IMR-90 (cell line): ENCODE measurements at regions not wholly inside any gene's neighbourhood (a gene's known extent, or its start where the extent isn't known, plus 50 kb on each side); places are given as distances from the start of the nearest gene placed in this dataset.

Source experiments
- ATAC-seq: fragments of 200-7000 bp; cut with Tn5 transposase; 2 replicates; pipeline ENCODE4 v1.9.1; 2020; ENCODE audit warnings: low read depth, mild to moderate bottlenecking, moderate library complexity
- BruUV-seq: library from RNA; stranded (reverse); fragments of 400-500 nt; replicated peaks from 2 replicates; lab custom pipeline; 2021; lab: Mats Ljungman, UMichigan
- CTCF ChIA-PET: fragments of 300-600 bp; formaldehyde crosslinking; extraction: SDS; loops from one replicate; lab custom pipeline; 2021; ENCODE audit warnings: antibody characterized with exemption; lab: Yijun Ruan, JAX
- POLR2A ChIA-PET: fragments of 300-600 bp; sonication (Branson Sonifier 250); formaldehyde crosslinking; loops from one replicate; lab custom pipeline; 2022; ENCODE audit warnings: antibody characterized with exemption; ENCODE audit not compliant: unreplicated experiment; lab: Charles Lee
- DNase-seq: peaks from one replicate; pipeline ENCODE4 v3.0.0; 2013
- H2AFZ ChIP-seq: replicated peaks from 2 replicates; pipeline ENCODE3; 2013; ENCODE audit warnings: low read length, mild to moderate bottlenecking; ENCODE audit not compliant: poor library complexity
- H2AK5ac ChIP-seq: 2 replicates; pipeline ENCODE4 v1.6.1; 2013; ENCODE audit warnings: low read depth, low read length, inconsistent platforms
- H2AK9ac ChIP-seq: replicated peaks from 2 replicates; pipeline ENCODE3; 2013; ENCODE audit warnings: mild to moderate bottlenecking, low read depth, low read length, moderate library complexity; ENCODE audit not compliant: poor library complexity
- H2BK120ac ChIP-seq: 2 replicates; pipeline ENCODE4 v1.6.1; 2013; ENCODE audit warnings: low read depth, low read length, inconsistent platforms
- H2BK15ac ChIP-seq: 3 replicates; pipeline ENCODE4 v1.6.1; 2013; ENCODE audit warnings: low read depth, low read length, inconsistent platforms
- H2BK20ac ChIP-seq: 2 replicates; pipeline ENCODE4 v1.6.1; 2013; ENCODE audit warnings: low read depth, mild to moderate bottlenecking, inconsistent platforms, low read length, moderate library complexity
- H2BK5ac ChIP-seq: 2 replicates; pipeline ENCODE4 v1.6.1; 2013; ENCODE audit warnings: mild to moderate bottlenecking, low read depth, low read length, inconsistent platforms; ENCODE audit not compliant: poor library complexity, severe bottlenecking
- H3K14ac ChIP-seq: replicated peaks from 2 replicates; pipeline ENCODE4 v1.6.1; 2013; ENCODE audit warnings: low read depth, low read length, inconsistent platforms
- H3K18ac ChIP-seq: 2 replicates; pipeline ENCODE4 v1.6.1; 2013; ENCODE audit warnings: low read depth, low read length, control low read depth
- H3K23ac ChIP-seq: 2 replicates; pipeline ENCODE4 v1.6.1; 2013; ENCODE audit warnings: low read depth, low read length, inconsistent platforms
- H3K27ac ChIP-seq: 2 replicates; pipeline ENCODE4 v1.5.1; 2013; ENCODE audit warnings: mild to moderate bottlenecking, control low read depth, low read length; ENCODE audit not compliant: insufficient read depth
- H3K27me3 ChIP-seq: 2 replicates; pipeline ENCODE4 v1.6.1; 2013; ENCODE audit warnings: low read length; ENCODE audit not compliant: control insufficient read depth, insufficient read depth
- H3K36me3 ChIP-seq: 2 replicates; pipeline ENCODE4 v1.6.1; 2013; ENCODE audit warnings: low read length, mixed read lengths; ENCODE audit not compliant: control insufficient read depth, insufficient read depth
- H3K4ac ChIP-seq: 2 replicates; pipeline ENCODE4 v1.6.1; 2013; ENCODE audit warnings: low read depth, low read length, inconsistent platforms
- H3K4me1 ChIP-seq: 2 replicates; pipeline ENCODE4 v1.6.1; 2013; ENCODE audit warnings: low read length, mixed read lengths; ENCODE audit not compliant: control insufficient read depth, insufficient read depth
- H3K4me2 ChIP-seq: 2 replicates; pipeline ENCODE4 v1.6.1; 2013; ENCODE audit warnings: low read depth, mild to moderate bottlenecking, control low read depth, low read length, moderate library complexity
- H3K4me3 ChIP-seq: 2 replicates; pipeline ENCODE4 v1.5.1; 2013; ENCODE audit warnings: low read depth, mild to moderate bottlenecking, control low read depth, low read length, moderate library complexity; ENCODE audit not compliant: insufficient read depth
- H3K56ac ChIP-seq: 2 replicates; pipeline ENCODE4 v1.6.1; 2013; ENCODE audit warnings: low read length, inconsistent platforms; ENCODE audit not compliant: insufficient read depth; ENCODE audit errors: extremely low read depth
- H3K79me1 ChIP-seq, 2 experiments: 2 replicates each; pipeline ENCODE4 v1.6.1; 2013; ENCODE audit warnings: low read length in 2 of 2, inconsistent platforms in 1 of 2, low read depth in 1 of 2
- H3K9ac ChIP-seq: 2 replicates; pipeline ENCODE4 v1.6.1; 2013; ENCODE audit warnings: low read depth, low read length, control low read depth
- H3K9me1 ChIP-seq: 2 replicates; pipeline ENCODE4 v1.6.1; 2013; ENCODE audit warnings: low read length, inconsistent platforms; ENCODE audit not compliant: insufficient read depth
- H3K9me3 ChIP-seq: 2 replicates; pipeline ENCODE4 v1.6.1; 2013; ENCODE audit warnings: low read length; ENCODE audit not compliant: control insufficient read depth, insufficient read depth
- H4K20me1 ChIP-seq: 2 replicates; pipeline ENCODE4 v1.6.1; 2013; ENCODE audit warnings: low read length, inconsistent platforms; ENCODE audit not compliant: insufficient read depth
- H4K5ac ChIP-seq: 2 replicates; pipeline ENCODE4 v1.6.1; 2013; ENCODE audit warnings: mild to moderate bottlenecking, low read depth, low read length, control low read depth
- H4K8ac ChIP-seq, 2 experiments: 2 replicates each; pipeline ENCODE4 v1.6.1; 2013; ENCODE audit warnings: low read depth in 2 of 2, low read length in 2 of 2, control low read depth in 1 of 2, inconsistent platforms in 1 of 2
- H4K91ac ChIP-seq: 2 replicates; pipeline ENCODE4 v1.6.1; 2013; ENCODE audit warnings: low read depth, low read length, inconsistent platforms; ENCODE audit not compliant: insufficient read depth
- BHLHE40 ChIP-seq: fragments of 150-350 bp; IDR thresholded peaks from 2 replicates; pipeline ENCODE4 v1.6.1; 2016; ENCODE audit warnings: mild to moderate bottlenecking, low read depth, low read length
- CEBPB ChIP-seq: IDR thresholded peaks from 2 replicates; pipeline ENCODE4 v1.6.1; 2012; ENCODE audit warnings: low read depth, low read length, improper control_type of control experiment
- CHD1 ChIP-seq: IDR thresholded peaks from 2 replicates; pipeline ENCODE4 v1.6.1; 2012; ENCODE audit warnings: low read depth, low read length, improper control_type of control experiment
- ELK1 ChIP-seq: fragments of 150-350 bp; IDR thresholded peaks from 2 replicates; pipeline ENCODE4 v1.6.1; 2016; ENCODE audit warnings: low read depth, mild to moderate bottlenecking, low read length, moderate library complexity, borderline replicate concordance
- MAFK ChIP-seq: IDR thresholded peaks from 2 replicates; pipeline ENCODE4 v1.6.1; 2012; ENCODE audit warnings: low read depth, low read length, improper control_type of control experiment
- MAZ ChIP-seq: IDR thresholded peaks from 2 replicates; pipeline ENCODE4 v1.6.1; 2012; ENCODE audit warnings: low read depth, mild to moderate bottlenecking, low read length, improper control_type of control experiment, moderate library complexity, borderline replicate concordance
- MXI1 ChIP-seq: IDR thresholded peaks from 2 replicates; pipeline ENCODE4 v1.6.1; 2012; ENCODE audit warnings: low read depth, mild to moderate bottlenecking, low read length, moderate library complexity, borderline replicate concordance
- POLR2A ChIP-seq: IDR thresholded peaks from 2 replicates; pipeline ENCODE4 v1.6.1; 2012; ENCODE audit warnings: mild to moderate bottlenecking, low read depth, low read length
- RAD21 ChIP-seq: IDR thresholded peaks from 2 replicates; pipeline ENCODE4 v1.6.1; 2012; ENCODE audit warnings: low read length, improper control_type of control experiment
- RFX5 ChIP-seq: IDR thresholded peaks from 2 replicates; pipeline ENCODE4 v1.8.0; 2012; ENCODE audit warnings: low read depth, mild to moderate bottlenecking, low read length, moderate library complexity
- SMC3 ChIP-seq: fragments of 150-350 bp; IDR thresholded peaks from 2 replicates; pipeline ENCODE4 v1.6.1; 2016; ENCODE audit warnings: low read depth, mild to moderate bottlenecking, antibody characterized with exemption, low read length, moderate library complexity
- USF2 ChIP-seq: fragments of 150-350 bp; IDR thresholded peaks from 2 replicates; pipeline ENCODE4 v1.6.1; 2017; ENCODE audit warnings: mild to moderate bottlenecking, antibody characterized with exemption, low read length, low read depth
- dilution Hi-C: fragments of 300-500 bp; cut with HindIII; formaldehyde crosslinking; loops from one replicate; pipeline ENCODE4 v1.14.3; 2018; ENCODE audit warnings: low sequenced_read_pairs; ENCODE audit not compliant: unreplicated experiment
- in situ Hi-C: fragments of 300-500 bp; cut with MboI; formaldehyde crosslinking; loops from 3 replicates; pipeline ENCODE4 v1.14.3; 2019; ENCODE audit warnings: low sequenced_read_pairs, inconsistent platforms, mixed read lengths
- intact Hi-C: fragments of 100-400 bp; cut with micrococcal nuclease; formaldehyde crosslinking; loops from 2 replicates; pipeline ENCODE4 v1.10.0; 2022

DNA sequence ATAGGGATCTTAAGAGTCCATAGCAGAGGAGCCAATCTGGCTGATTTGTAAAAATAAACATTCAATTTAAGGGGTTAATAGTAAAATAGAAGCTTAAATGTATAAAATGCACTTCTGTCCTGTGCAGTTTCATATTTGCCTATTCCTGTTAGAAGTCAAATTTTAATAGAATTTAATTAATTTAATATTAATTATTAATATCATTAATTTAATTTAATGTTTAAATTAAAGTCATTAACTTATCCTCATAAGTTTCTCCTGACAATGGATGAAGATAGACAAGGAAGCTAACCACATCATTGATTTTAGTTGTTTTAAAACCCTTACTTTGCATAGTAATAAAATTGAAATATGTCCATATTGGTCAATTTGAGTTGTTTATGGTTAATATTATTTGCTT lies 1096.2 kb upstream of the EPHA6 start:
- in situ Hi-C loops (no loop called here), dilution Hi-C loops (no loop called here), intact Hi-C loops (no loop called here)
- ChIA-PET POLR2A (no interaction called here), CTCF (no interaction called here)
- Histone ChIP-seq H3K27ac (no peak overlapping the region), H3K4me1 (no peaks in the 10 kb centered on the region), H4K5ac (no peak overlapping the region), H3K9ac (no peak overlapping the region), H3K4me2 (no peak overlapping the region), H2BK5ac (no peak overlapping the region), H3K79me1 (no peaks in the 10 kb centered on the region), H4K8ac (no peak overlapping the region), H2AFZ (no peak overlapping the region), H3K36me3 (no peaks in the 10 kb centered on the region), H4K91ac (no peak overlapping the region), H2BK15ac (no peak overlapping the region), H2BK120ac (no peak overlapping the region), H3K27me3 (no peaks in the 10 kb centered on the region), H4K20me1 (no peaks in the 10 kb centered on the region), H2BK20ac (no peak overlapping the region), H3K56ac (no peak overlapping the region), H3K4ac (no peak overlapping the region), H3K4me3 (no peak overlapping the region), H3K18ac (no peak overlapping the region), H3K9me1 (no peaks in the 10 kb centered on the region), H3K14ac (no peak overlapping the region), H2AK9ac (no peak overlapping the region), H3K9me3 (0 out of 2 replicates have a peak, but pooled peaks cover 2% of the 10 kb centered on the region), H2AK5ac (no peak overlapping the region), H3K23ac (no peak overlapping the region)
- DNase-seq (no peak), ATAC-seq (no peak)
- TF ChIP-seq MAFK: no peak
- no peak for TF ChIP-seq USF2
- TF ChIP-seq MAZ: no peak
- TF ChIP-seq CEBPB: no peak
- TF ChIP-seq RAD21: no peak
- no peak for TF ChIP-seq MXI1
- TF ChIP-seq ELK1: no peak
- TF ChIP-seq CHD1: no peak
- no peak for TF ChIP-seq POLR2A
- no peak for TF ChIP-seq RFX5
- no peak for TF ChIP-seq SMC3
- TF ChIP-seq BHLHE40: no peak
- no TSS peak for BruUV-seq
